ENCODE measurements at regions not wholly inside any gene's neighbourhood (a gene's known extent, or its start where the extent isn't known, plus 50 kb on each side); places are given as distances from the start of the nearest gene placed in this dataset.

DNA sequence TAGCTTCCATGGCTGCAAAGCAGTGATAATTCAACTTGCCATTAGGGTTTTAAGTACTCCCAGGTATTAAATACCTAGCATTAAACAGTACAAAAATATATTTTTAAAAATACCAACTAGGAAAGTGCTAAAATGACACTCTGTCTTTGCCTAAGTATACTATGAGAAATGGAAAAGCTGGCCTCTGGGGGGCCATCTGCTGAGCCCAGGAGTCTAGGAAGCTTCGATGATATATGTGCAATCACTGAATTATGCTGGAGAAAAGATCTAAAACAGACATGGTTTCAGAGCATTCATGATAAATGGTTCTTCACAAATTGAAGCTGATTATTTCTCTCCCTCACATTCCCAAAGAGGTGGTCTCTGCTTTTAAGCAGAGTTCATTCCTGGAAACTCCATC is 191.8 kb downstream of the OPA1 start:
- ChIA-PET POLR2A (interaction anchor here (7.1 kb wide), 1 partner anchor 353 kb away, joined by 116 read pairs; the partner anchor contains the start of gene HES1), CTCF (interaction anchor here (0.6 to 4.1 kb wide), 3 partner anchors 115 to 531 kb away, joined by 3 to 13 read pairs (median 4); no protein-coding TSS in a partner anchor)
- Histone ChIP-seq H3K4me1 (ENCODE audit: control insufficient read depth, insufficient read depth, low read length) (peaks cover 8% of the 10 kb centered on the region), H3K27ac (ENCODE audit: extremely low read depth, low read depth, low read length) (no peak overlapping the region), H3K36me3 (ENCODE audit: control insufficient read depth in 2 of 2, insufficient read depth in 1 of 2, low read length in 2 of 2) (no peaks in the 10 kb centered on the region), H3K4me3 (ENCODE audit: low read depth, low read length) (no peak overlapping the region), H3K9me3 (ENCODE audit: control insufficient read depth, insufficient read depth, low read depth, low read length) (no peaks in the 10 kb centered on the region)
- TF ChIP-seq ZNF132 (tag by site-specific recombination; IDR thresholded peaks at IDR 0.05; ENCODE audit: borderline replicate concordance) (no peak), ZNF366 (tag by site-specific recombination; conservative IDR thresholded peaks at IDR 0.05) (no peak), ZNF350 (tag by site-specific recombination; IDR thresholded peaks at IDR 0.05) (no peak), BCL11B (tag by site-specific recombination; IDR thresholded peaks at IDR 0.05; ENCODE audit: low read depth) (no peak), ZNF433 (tag by site-specific recombination; IDR thresholded peaks at IDR 0.05; ENCODE audit: low read depth) (no peak), BCL11A (tag by site-specific recombination; IDR thresholded peaks at IDR 0.05; ENCODE audit: low read depth) (no peak), ZNF146 (tag by site-specific recombination; IDR thresholded peaks at IDR 0.05) (no peak), ZFP37 (tag by site-specific recombination; IDR thresholded peaks at IDR 0.05) (no peak), MYNN (tag by site-specific recombination; IDR thresholded peaks at IDR 0.05; ENCODE audit: borderline replicate concordance) (no peak), ZNF175 (tag by site-specific recombination; IDR thresholded peaks at IDR 0.05) (no peak)
- TF ChIP-seq, protein P1, sequence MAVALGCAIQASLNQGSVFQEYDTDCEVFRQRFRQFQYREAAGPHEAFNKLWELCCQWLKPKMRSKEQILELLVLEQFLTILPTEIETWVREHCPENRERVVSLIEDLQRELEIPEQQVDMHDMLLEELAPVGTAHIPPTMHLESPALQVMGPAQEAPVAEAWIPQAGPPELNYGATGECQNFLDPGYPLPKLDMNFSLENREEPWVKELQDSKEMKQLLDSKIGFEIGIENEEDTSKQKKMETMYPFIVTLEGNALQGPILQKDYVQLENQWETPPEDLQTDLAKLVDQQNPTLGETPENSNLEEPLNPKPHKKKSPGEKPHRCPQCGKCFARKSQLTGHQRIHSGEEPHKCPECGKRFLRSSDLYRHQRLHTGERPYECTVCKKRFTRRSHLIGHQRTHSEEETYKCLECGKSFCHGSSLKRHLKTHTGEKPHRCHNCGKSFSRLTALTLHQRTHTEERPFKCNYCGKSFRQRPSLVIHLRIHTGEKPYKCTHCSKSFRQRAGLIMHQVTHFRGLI (tag by site-specific recombination; IDR thresholded peaks at IDR 0.05) = no peak
- TF ChIP-seq, protein P2, sequence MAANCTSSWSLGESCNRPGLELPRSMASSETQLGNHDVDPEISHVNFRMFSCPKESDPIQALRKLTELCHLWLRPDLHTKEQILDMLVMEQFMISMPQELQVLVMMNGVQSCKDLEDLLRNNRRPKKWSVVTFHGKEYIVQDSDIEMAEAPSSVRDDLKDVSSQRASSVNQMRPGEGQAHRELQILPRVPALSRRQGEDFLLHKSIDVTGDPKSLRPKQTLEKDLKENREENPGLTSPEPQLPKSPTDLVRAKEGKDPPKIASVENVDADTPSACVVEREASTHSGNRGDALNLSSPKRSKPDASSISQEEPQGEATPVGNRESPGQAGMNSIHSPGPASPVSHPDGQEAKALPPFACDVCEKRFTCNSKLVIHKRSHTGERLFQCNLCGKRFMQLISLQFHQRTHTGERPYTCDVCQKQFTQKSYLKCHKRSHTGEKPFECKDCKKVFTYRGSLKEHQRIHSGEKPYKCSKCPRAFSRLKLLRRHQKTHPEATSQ (tag by site-specific recombination; IDR thresholded peaks at IDR 0.05) = no peak

DNA sequence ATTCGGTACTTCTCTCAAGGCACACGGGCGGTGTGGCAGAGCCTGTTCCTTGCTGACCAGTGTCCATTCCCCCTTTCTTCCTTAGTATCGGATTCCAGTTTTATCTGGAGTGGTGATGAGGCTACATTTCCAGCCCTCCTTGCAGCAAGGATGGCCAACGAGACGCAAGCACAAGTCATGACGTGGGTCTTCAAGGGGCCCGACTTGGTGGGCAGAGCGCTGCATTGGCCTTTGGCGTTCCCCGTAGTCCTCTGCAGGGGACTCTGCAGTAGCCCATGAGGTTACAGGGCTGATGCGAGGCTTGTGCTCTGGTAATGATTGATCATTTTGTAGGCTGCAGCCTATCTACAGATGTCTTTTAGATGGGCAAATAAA is 194.5 kb downstream of the OPA1 start:
- POLR2A ChIA-PET = no interaction called here
- TF ChIP-seq ZNF350 (tag by site-specific recombination; IDR thresholded peaks at IDR 0.05) (no peak), ZNF544 (tag by site-specific recombination; IDR thresholded peaks at IDR 0.05) (no peak), ZNF677 (tag by site-specific recombination; IDR thresholded peaks at IDR 0.05) (no peak), ZNF335 (tag by site-specific recombination; conservative IDR thresholded peaks at IDR 0.05) (no peak), GLI2 (tag by site-specific recombination; IDR thresholded peaks at IDR 0.05; ENCODE audit: borderline replicate concordance, low read depth) (no peak), ZNF747 (tag by site-specific recombination; IDR thresholded peaks at IDR 0.05) (no peak), ZNF624 (tag by site-specific recombination; IDR thresholded peaks at IDR 0.05) (no peak), ZNF2 (tag by site-specific recombination; IDR thresholded peaks at IDR 0.05) (no peak), ZNF610 (tag by site-specific recombination; IDR thresholded peaks at IDR 0.05; ENCODE audit: borderline replicate concordance) (no peak), ZNF157 (tag by site-specific recombination; IDR thresholded peaks at IDR 0.05) (no peak), ZNF600 (tag by site-specific recombination; IDR thresholded peaks at IDR 0.05) (no peak), SCRT2 (tag by site-specific recombination; IDR thresholded peaks at IDR 0.05) (no peak), ZNF140 (tag by site-specific recombination; IDR thresholded peaks at IDR 0.05) (no peak), ZBTB48 (tag by site-specific recombination; IDR thresholded peaks at IDR 0.05) (no peak), ZNF596 (tag by site-specific recombination; IDR thresholded peaks at IDR 0.05) (no peak), ZNF558 (tag by site-specific recombination; IDR thresholded peaks at IDR 0.05) (no peak), ZNF560 (tag by site-specific recombination; IDR thresholded peaks at IDR 0.05; ENCODE audit: borderline replicate concordance) (no peak)
- TF ChIP-seq, protein P3, sequence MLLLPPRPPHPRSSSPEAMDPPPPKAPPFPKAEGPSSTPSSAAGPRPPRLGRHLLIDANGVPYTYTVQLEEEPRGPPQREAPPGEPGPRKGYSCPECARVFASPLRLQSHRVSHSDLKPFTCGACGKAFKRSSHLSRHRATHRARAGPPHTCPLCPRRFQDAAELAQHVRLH (tag by site-specific recombination; IDR thresholded peaks at IDR 0.05) = no peak
- TF ChIP-seq, protein P4, sequence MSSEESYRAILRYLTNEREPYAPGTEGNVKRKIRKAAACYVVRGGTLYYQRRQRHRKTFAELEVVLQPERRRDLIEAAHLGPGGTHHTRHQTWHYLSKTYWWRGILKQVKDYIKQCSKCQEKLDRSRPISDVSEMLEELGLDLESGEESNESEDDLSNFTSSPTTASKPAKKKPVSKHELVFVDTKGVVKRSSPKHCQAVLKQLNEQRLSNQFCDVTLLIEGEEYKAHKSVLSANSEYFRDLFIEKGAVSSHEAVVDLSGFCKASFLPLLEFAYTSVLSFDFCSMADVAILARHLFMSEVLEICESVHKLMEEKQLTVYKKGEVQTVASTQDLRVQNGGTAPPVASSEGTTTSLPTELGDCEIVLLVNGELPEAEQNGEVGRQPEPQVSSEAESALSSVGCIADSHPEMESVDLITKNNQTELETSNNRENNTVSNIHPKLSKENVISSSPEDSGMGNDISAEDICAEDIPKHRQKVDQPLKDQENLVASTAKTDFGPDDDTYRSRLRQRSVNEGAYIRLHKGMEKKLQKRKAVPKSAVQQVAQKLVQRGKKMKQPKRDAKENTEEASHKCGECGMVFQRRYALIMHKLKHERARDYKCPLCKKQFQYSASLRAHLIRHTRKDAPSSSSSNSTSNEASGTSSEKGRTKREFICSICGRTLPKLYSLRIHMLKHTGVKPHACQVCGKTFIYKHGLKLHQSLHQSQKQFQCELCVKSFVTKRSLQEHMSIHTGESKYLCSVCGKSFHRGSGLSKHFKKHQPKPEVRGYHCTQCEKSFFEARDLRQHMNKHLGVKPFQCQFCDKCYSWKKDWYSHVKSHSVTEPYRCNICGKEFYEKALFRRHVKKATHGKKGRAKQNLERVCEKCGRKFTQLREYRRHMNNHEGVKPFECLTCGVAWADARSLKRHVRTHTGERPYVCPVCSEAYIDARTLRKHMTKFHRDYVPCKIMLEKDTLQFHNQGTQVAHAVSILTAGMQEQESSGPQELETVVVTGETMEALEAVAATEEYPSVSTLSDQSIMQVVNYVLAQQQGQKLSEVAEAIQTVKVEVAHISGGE (tag by site-specific recombination; conservative IDR thresholded peaks at IDR 0.05; ENCODE audit: low read depth) = no peak
- H3K27ac ChIP-seq (ENCODE audit: extremely low read depth, low read depth, low read length) = no peak overlapping the region

More for the DNA sequence above, 194.5 kb downstream of the OPA1 start:
- Histone ChIP-seq H3K36me3 (ENCODE audit: control insufficient read depth in 2 of 2, insufficient read depth in 1 of 2, low read length in 2 of 2) (no peaks in the 10 kb centered on the region), H3K4me3 (ENCODE audit: low read depth, low read length) (no peak overlapping the region), H3K9me3 (ENCODE audit: control insufficient read depth, insufficient read depth, low read depth, low read length) (no peaks in the 10 kb centered on the region), H3K4me1 (ENCODE audit: control insufficient read depth, insufficient read depth, low read length) (peaks cover 3% of the 10 kb centered on the region; the same call in 1 of the 2 replicates)
- CTCF ChIA-PET = interaction anchor here (0.7 to 0.9 kb wide), 2 partner anchors 86 to 129 kb away, joined by 3 read pairs; no protein-coding TSS in a partner anchor

Measured in HEK293 (cell line).